ENCODE measurements at regions not wholly inside any gene's neighbourhood (a gene's known extent, or its start where the extent isn't known, plus 50 kb on each side); places are given as distances from the start of the nearest gene placed in this dataset.
"Not testable (repeated sequence)": the region's sequence is repeated elsewhere in the genome, so short reads cannot be mapped to it uniquely, and the experiment has no call there.

- no peaks in the 10 kb centered on the region for H3K36me3 ChIP-seq (ENCODE audit: low read depth)
- H3K9me3 ChIP-seq: no peaks in the 10 kb centered on the region
- TF ChIP-seq, protein P1, sequence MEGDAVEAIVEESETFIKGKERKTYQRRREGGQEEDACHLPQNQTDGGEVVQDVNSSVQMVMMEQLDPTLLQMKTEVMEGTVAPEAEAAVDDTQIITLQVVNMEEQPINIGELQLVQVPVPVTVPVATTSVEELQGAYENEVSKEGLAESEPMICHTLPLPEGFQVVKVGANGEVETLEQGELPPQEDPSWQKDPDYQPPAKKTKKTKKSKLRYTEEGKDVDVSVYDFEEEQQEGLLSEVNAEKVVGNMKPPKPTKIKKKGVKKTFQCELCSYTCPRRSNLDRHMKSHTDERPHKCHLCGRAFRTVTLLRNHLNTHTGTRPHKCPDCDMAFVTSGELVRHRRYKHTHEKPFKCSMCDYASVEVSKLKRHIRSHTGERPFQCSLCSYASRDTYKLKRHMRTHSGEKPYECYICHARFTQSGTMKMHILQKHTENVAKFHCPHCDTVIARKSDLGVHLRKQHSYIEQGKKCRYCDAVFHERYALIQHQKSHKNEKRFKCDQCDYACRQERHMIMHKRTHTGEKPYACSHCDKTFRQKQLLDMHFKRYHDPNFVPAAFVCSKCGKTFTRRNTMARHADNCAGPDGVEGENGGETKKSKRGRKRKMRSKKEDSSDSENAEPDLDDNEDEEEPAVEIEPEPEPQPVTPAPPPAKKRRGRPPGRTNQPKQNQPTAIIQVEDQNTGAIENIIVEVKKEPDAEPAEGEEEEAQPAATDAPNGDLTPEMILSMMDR (IDR thresholded peaks at IDR 0.05): no peak
- DNase-seq: no peak
- H3K4me3 ChIP-seq: no peak overlapping the region
- ATAC-seq: no peak
- intact Hi-C loops (cut with DNase I, micrococcal nuclease): no loop called here
- no peaks in the 10 kb centered on the region for H3K4me1 ChIP-seq (ENCODE audit: low read depth)
Measured at GRCh38 chr6:6870921-6871320, 236.8 kb upstream of the RREB1 start.

- TF ChIP-seq, protein P1 (IDR thresholded peaks at IDR 0.05): no peak
- H3K36me3 ChIP-seq (ENCODE audit: low read depth): no peaks in the 10 kb centered on the region
- no peaks in the 10 kb centered on the region for H3K4me1 ChIP-seq (ENCODE audit: low read depth)
- no peak overlapping the region for H3K4me3 ChIP-seq
- no peaks in the 10 kb centered on the region for H3K9me3 ChIP-seq
- ATAC-seq (no peak), DNase-seq (no peak)
- intact Hi-C loops (cut with DNase I, micrococcal nuclease): no loop called here
Measured at GRCh38 chr6:6872459-6873344, 235.1 kb upstream of the RREB1 start.

DNA sequence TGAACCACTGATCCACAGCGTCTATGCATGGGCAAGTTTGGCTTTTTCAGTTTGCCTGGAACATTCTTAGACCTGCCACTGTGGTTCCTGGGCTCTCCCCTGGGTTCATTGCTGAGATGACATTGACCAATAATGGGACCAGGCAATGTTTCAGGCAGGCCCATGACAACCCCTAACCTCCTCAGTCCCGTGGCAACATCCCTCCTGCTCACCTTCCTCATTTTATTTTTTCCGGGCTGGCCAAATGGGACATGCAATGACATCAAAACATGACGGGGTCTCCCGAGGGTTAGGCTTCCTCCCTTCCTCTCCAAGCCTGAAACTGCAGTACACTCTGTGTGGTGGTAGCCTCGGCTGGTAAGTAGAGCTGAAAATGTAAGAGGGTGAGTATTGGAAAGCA, 234.0 kb upstream of the RREB1 start:
- H3K4me1 ChIP-seq (ENCODE audit: low read depth): no peaks in the 10 kb centered on the region
- DNase-seq (no peak), ATAC-seq (no peak)
- TF ChIP-seq, protein P1 (IDR thresholded peaks at IDR 0.05): no peak
- no peaks in the 10 kb centered on the region for H3K36me3 ChIP-seq (ENCODE audit: low read depth)
- no peaks in the 10 kb centered on the region for H3K9me3 ChIP-seq
- intact Hi-C loops (cut with DNase I, micrococcal nuclease): no loop called here
- no peak overlapping the region for H3K4me3 ChIP-seq

- TF ChIP-seq, protein P1 (IDR thresholded peaks at IDR 0.05): no peak
- no peaks in the 10 kb centered on the region for H3K9me3 ChIP-seq
- DNase-seq (no peak), ATAC-seq (peak; percentile 90)
- no peaks in the 10 kb centered on the region for H3K36me3 ChIP-seq (ENCODE audit: low read depth)
- intact Hi-C loops (cut with DNase I, micrococcal nuclease): no loop called here
- H3K4me1 ChIP-seq (ENCODE audit: low read depth): peaks cover 3% of the 10 kb centered on the region
- no peak overlapping the region for H3K4me3 ChIP-seq
Measured at GRCh38 chr6:6875818-6876470, 231.8 kb upstream of the RREB1 start.

GRCh38 chr6:6877792-6878191, 230.0 kb upstream of the RREB1 start:
- H3K36me3 ChIP-seq (ENCODE audit: low read depth); H3K9me3 ChIP-seq; H3K4me1 ChIP-seq (ENCODE audit: low read depth); H3K4me3 ChIP-seq; DNase-seq; ATAC-seq; intact Hi-C loops (cut with DNase I, micrococcal nuclease): not testable (repeated sequence)

DNA sequence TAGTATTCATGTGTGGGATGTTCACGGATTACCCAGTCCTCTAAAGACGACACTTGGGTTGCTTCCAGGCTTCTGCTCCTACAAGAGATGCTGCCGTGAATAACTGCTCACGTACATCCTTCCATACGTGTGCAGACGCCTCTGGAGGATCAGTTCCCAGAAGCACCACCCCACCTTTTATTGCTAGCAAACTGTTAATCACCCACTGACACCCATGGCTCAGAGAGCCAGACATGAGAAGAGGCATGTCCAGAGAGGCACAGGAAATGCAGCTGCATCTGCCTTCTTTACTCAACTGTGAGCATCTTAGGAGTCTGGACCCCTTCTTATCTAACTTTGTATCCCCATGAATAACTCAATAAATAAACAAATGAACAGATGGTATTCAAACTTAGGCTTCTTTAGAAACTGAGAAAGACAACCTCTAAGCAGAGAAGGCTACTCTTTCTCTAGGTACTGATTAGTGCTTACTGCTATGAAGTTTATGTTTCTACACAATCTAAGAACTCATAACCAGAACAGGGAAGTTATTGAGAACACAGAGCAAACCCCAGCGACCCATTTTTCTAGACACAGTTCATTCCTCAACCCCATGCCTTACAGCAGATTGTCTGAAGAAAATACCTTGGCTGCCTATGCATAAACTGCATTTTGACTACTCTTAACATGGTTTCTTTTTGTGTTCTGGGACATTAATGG, 228.7 kb upstream of the RREB1 start:
- peak; percentile 73 for ATAC-seq
- no peak overlapping the region for H3K4me3 ChIP-seq
- intact Hi-C loops (cut with DNase I, micrococcal nuclease): no loop called here
- peaks cover 3% of the 10 kb centered on the region for H3K4me1 ChIP-seq (ENCODE audit: low read depth)
- DNase-seq: peak in 1 of 3 donors; percentile 23
- H3K36me3 ChIP-seq (ENCODE audit: low read depth): no peaks in the 10 kb centered on the region
- TF ChIP-seq, protein P1 (IDR thresholded peaks at IDR 0.05): no peak
- H3K9me3 ChIP-seq: no peaks in the 10 kb centered on the region

DNA sequence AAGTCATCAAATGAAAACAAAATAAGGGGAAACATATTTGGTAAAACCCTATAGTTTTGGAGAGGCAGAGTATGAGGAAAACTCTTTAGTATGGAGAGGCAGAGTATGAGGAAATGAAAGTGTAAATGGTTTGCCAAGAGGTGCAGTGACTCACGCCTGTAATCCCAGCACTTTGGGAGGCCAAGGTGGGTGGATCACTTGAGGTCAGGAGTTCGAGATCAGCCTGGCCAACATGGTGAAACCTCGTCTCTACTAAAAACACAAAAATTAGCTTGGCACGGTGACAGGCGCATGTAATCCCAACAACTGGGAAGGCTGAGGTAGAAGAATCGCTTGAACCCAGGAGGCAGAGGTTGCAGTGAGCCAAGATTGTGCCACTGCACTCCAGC, 228.2 kb upstream of the RREB1 start:
- H3K4me3 ChIP-seq, DNase-seq: not testable (repeated sequence)

More for the DNA sequence above, 228.2 kb upstream of the RREB1 start:
- H3K4me1 ChIP-seq (ENCODE audit: low read depth); H3K36me3 ChIP-seq (ENCODE audit: low read depth); H3K9me3 ChIP-seq; intact Hi-C loops (cut with DNase I, micrococcal nuclease): not testable (repeated sequence)
- ATAC-seq: peak; percentile 55
